ENCODE measurements at regions not wholly inside any gene's neighbourhood (a gene's known extent, or its start where the extent isn't known, plus 50 kb on each side); places are given as distances from the start of the nearest gene placed in this dataset.

DNA sequence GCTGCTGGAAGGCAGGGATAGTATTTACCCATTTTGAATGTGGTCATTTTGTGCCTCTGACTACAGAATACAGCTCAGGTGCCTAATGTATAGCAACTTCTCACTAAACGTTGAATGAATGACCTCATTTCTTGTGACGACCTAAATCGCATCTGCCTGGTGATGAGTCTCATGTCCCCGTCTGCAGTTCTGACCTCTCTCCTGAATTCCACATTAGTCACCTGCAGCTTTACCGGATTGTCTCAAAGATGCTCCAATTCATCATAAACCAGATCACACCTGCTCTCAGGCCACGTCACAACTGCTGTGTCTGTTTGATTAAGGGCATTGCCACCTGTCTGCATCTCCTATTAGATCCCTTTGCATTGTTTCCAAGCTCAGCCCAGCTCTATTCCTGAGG is 133.6 kb upstream of the MYT1L start (continued):
- TF ChIP-seq ELF1 (IDR thresholded peaks at IDR 0.05; ENCODE audit: borderline replicate concordance, low read depth) (no peak), JUND (IDR thresholded peaks at IDR 0.05) (no peak), YY1 (IDR thresholded peaks at IDR 0.05; ENCODE audit: extremely low read depth, insufficient replicate concordance, low read depth, low read length) (no peak), TCF7L2 (IDR thresholded peaks at IDR 0.05; ENCODE audit: borderline replicate concordance, extremely low read depth, insufficient read depth, insufficient read length) (no peak)

DNA sequence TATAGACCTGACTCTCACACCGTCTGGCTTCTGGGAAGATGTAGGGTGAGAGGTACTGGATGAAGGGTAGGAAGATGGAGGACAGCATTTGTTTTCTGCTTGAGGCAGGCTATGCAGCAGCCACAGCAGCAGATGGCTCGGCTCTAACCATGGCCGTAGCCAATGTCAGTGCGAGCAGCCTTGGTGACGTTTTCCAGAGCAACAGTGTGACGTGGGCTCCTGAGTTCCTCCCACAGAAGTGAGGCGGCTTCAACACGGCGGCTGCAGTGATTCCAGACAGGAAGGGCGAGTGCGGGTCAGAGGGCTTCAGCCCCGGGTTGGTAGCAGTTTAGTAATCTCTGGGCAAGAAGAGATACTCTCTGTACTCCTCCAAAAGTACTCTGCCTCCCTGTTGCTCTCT is 133.0 kb upstream of the MYT1L start:
- Histone ChIP-seq H3K4me1 (ENCODE audit: control insufficient read depth in 1 of 2, insufficient read depth in 2 of 2, low read length in 2 of 2) (no peaks in the 10 kb centered on the region), H3K36me3 (ENCODE audit: control insufficient read depth in 1 of 2, insufficient read depth in 2 of 2, low read length in 2 of 2) (no peaks in the 10 kb centered on the region), H3K27ac (ENCODE audit: low read depth, low read length) (no peak overlapping the region), H4K20me1 (ENCODE audit: insufficient read depth) (no peaks in the 10 kb centered on the region), H3K9ac (ENCODE audit: low read length) (no peak overlapping the region), H3K9me2 (ENCODE audit: insufficient read depth) (no peaks in the 10 kb centered on the region), H3K79me2 (ENCODE audit: insufficient read depth, low read length) (no peaks in the 10 kb centered on the region), H3K4me2 (ENCODE audit: low read length) (no peak overlapping the region), H2AFZ (ENCODE audit: low read depth, low read length, poor library complexity, severe bottlenecking) (no peak overlapping the region), H3K9me3 (ENCODE audit: control insufficient read depth in 1 of 2, insufficient read depth in 1 of 2, low read depth in 1 of 2, low read length in 2 of 2) (no peaks in the 10 kb centered on the region), H3K4me3 (replicated peaks in 1 of 2; ENCODE audit: low read depth in 1 of 2, low read length in 2 of 2) (no peak overlapping the region), H3K27me3 (ENCODE audit: insufficient read depth, low read length) (no peaks in the 10 kb centered on the region; the same call in 1 of the 2 replicates)
- TF ChIP-seq ZNF274 (IDR thresholded peaks at IDR 0.05; ENCODE audit: low read depth, low read length) (no peak), ZFX (IDR thresholded peaks at IDR 0.05) (no peak), EGR1 (IDR thresholded peaks at IDR 0.05; ENCODE audit: low read depth) (no peak), SP1 (IDR thresholded peaks at IDR 0.05; ENCODE audit: low read depth) (no peak), SIN3A (IDR thresholded peaks at IDR 0.05; ENCODE audit: low read depth) (no peak), FOSL1 (IDR thresholded peaks at IDR 0.05; ENCODE audit: low read depth) (no peak), CBX3 (IDR thresholded peaks at IDR 0.05; ENCODE audit: low read depth) (no peak)
- TF ChIP-seq, protein P1, sequence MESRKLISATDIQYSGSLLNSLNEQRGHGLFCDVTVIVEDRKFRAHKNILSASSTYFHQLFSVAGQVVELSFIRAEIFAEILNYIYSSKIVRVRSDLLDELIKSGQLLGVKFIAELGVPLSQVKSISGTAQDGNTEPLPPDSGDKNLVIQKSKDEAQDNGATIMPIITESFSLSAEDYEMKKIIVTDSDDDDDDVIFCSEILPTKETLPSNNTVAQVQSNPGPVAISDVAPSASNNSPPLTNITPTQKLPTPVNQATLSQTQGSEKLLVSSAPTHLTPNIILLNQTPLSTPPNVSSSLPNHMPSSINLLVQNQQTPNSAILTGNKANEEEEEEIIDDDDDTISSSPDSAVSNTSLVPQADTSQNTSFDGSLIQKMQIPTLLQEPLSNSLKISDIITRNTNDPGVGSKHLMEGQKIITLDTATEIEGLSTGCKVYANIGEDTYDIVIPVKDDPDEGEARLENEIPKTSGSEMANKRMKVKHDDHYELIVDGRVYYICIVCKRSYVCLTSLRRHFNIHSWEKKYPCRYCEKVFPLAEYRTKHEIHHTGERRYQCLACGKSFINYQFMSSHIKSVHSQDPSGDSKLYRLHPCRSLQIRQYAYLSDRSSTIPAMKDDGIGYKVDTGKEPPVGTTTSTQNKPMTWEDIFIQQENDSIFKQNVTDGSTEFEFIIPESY (IDR thresholded peaks at IDR 0.05; ENCODE audit: extremely low read depth, insufficient replicate concordance, low read length): no peak
- TF ChIP-seq, protein P2, sequence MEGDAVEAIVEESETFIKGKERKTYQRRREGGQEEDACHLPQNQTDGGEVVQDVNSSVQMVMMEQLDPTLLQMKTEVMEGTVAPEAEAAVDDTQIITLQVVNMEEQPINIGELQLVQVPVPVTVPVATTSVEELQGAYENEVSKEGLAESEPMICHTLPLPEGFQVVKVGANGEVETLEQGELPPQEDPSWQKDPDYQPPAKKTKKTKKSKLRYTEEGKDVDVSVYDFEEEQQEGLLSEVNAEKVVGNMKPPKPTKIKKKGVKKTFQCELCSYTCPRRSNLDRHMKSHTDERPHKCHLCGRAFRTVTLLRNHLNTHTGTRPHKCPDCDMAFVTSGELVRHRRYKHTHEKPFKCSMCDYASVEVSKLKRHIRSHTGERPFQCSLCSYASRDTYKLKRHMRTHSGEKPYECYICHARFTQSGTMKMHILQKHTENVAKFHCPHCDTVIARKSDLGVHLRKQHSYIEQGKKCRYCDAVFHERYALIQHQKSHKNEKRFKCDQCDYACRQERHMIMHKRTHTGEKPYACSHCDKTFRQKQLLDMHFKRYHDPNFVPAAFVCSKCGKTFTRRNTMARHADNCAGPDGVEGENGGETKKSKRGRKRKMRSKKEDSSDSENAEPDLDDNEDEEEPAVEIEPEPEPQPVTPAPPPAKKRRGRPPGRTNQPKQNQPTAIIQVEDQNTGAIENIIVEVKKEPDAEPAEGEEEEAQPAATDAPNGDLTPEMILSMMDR (IDR thresholded peaks at IDR 0.05 in 2 of 3, conservative IDR thresholded peaks at IDR 0.05 in 1 of 3; ENCODE audit: borderline replicate concordance in 1 of 3, insufficient read depth in 1 of 3, low read depth in 2 of 3, low read length in 2 of 3): no peak
- ATAC-seq (no peak), DNase-seq (ENCODE audit: low read depth, low spot score) (no peak)
- RAD21 ChIA-PET (ENCODE audit: low non-redundant PET in 1 of 2, low total read pairs in 2 of 2, uncharacterized antibody in 2 of 2, unreplicated experiment in 2 of 2): no interaction called here
- no TSS peak for BruUV-seq (replicated peaks)
- CTCF ChIA-PET: no interaction called here
- POLR2A ChIA-PET: no interaction called here
- intact Hi-C loops (cut with micrococcal nuclease): no loop called here

All from HCT116 (cell line).